ENCODE measurements at regions not wholly inside any gene's neighbourhood (a gene's known extent, or its start where the extent isn't known, plus 50 kb on each side); places are given as distances from the start of the nearest gene placed in this dataset.

DNA sequence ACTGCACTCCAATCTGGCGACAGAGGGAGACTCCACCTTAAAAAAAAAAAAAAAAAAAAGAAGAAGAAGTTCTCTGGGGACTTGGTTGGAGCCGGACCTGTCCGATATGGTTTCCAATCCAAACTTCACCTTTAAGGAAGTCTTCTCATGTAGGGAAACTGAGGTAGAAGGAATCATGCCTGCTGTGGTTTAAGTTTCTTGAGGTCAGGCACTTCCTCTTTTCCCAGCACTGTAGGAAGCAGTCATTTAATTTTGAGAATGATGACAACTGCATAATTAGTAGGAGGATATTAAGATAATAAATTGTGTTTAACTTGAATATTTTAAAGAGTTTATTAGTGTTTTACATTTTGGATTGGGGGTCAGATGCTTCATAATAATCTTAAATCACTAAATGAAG, 62.9 kb downstream of the KCNE4 start:
- Histone ChIP-seq H3K23ac (ENCODE audit: insufficient read length) (no peak overlapping the region), H4K5ac (ENCODE audit: insufficient read length, low read depth, low read length) (no peak overlapping the region), H3K9me3 (ENCODE audit: insufficient read depth in 2 of 2, low read depth in 1 of 2, low read length in 1 of 2) (no peaks in the 10 kb centered on the region), H2AFZ (ENCODE audit: low read length) (no peak overlapping the region), H2BK120ac (replicated peaks; ENCODE audit: low read depth, low read length) (no peak overlapping the region), H3K56ac (replicated peaks; ENCODE audit: insufficient read length, low read depth, low read length) (no peak overlapping the region), H3K27me3 (replicated peaks in 1 of 4; ENCODE audit: control insufficient read depth in 3 of 4, extremely low read depth in 1 of 4, insufficient read depth in 3 of 4, low read length in 3 of 4) (no peaks in the 10 kb centered on the region), H3K4me2 (ENCODE audit: insufficient read depth in 1 of 2, low read depth in 2 of 2, low read length in 2 of 2) (no peak overlapping the region), H4K91ac (replicated peaks; ENCODE audit: insufficient read length, low read length) (no peak overlapping the region), H2AK5ac (ENCODE audit: low read depth, low read length) (no peak overlapping the region), H2BK12ac (ENCODE audit: low read depth, low read length) (no peak overlapping the region), H2BK15ac (ENCODE audit: low read length) (no peak overlapping the region), H3K23me2 (ENCODE audit: low read depth, low read length) (no peaks in the 10 kb centered on the region), H3K4me1 (replicated peaks in 1 of 4; ENCODE audit: control insufficient read depth in 3 of 4, insufficient read depth in 4 of 4, low read length in 3 of 4) (no peaks in the 10 kb centered on the region), H3K79me1 (ENCODE audit: low read depth, low read length) (no peaks in the 10 kb centered on the region), H4K20me1 (replicated peaks in 1 of 2; ENCODE audit: control insufficient read depth in 1 of 2, insufficient read depth in 2 of 2, low read length in 2 of 2) (no peaks in the 10 kb centered on the region), H2BK20ac (ENCODE audit: low read length) (no peak overlapping the region), H4K8ac (ENCODE audit: extremely low read depth, insufficient read depth, low read length) (no peak overlapping the region), H3K18ac (ENCODE audit: extremely low read depth, low read length) (no peak overlapping the region), H3K4ac (replicated peaks; ENCODE audit: insufficient read length, low read depth, low read length) (no peak overlapping the region), H2BK5ac (ENCODE audit: low read depth, low read length) (no peak overlapping the region), H3K79me2 (ENCODE audit: control insufficient read depth in 1 of 2, insufficient read depth in 2 of 2, low read length in 2 of 2) (no peaks in the 10 kb centered on the region), H3K14ac (ENCODE audit: insufficient read length) (no peak overlapping the region), H3K27ac (ENCODE audit: low read depth, low read length) (no peak overlapping the region), H3K9ac (replicated peaks in 1 of 4; ENCODE audit: extremely low read depth in 1 of 4, low read depth in 3 of 4, low read length in 3 of 4) (no peak overlapping the region), H3K36me3 (ENCODE audit: control insufficient read depth in 2 of 4, insufficient read depth in 4 of 4, low read length in 3 of 4) (no peaks in the 10 kb centered on the region), H3K4me3 (ENCODE audit: extremely low read depth in 1 of 4, insufficient read depth in 2 of 4, low read depth in 3 of 4, low read length in 4 of 4) (no peak overlapping the region)
- ChIA-PET POLR2A (ENCODE audit: partially characterized antibody) (no interaction called here), CTCF (ENCODE audit: partially characterized antibody) (no interaction called here)
- DNase-seq (ENCODE audit: low read depth in 1 of 2, low spot score in 2 of 2) = no peak
- no peak for FAIRE-seq
- no peak for TF ChIP-seq GTF2F1 (IDR thresholded peaks at IDR 0.05; ENCODE audit: borderline replicate concordance, low read depth, low read length)
- TF ChIP-seq RXRA (IDR thresholded peaks at IDR 0.05; ENCODE audit: insufficient read depth, low read depth, low read length) = no peak
- TF ChIP-seq, protein P1, sequence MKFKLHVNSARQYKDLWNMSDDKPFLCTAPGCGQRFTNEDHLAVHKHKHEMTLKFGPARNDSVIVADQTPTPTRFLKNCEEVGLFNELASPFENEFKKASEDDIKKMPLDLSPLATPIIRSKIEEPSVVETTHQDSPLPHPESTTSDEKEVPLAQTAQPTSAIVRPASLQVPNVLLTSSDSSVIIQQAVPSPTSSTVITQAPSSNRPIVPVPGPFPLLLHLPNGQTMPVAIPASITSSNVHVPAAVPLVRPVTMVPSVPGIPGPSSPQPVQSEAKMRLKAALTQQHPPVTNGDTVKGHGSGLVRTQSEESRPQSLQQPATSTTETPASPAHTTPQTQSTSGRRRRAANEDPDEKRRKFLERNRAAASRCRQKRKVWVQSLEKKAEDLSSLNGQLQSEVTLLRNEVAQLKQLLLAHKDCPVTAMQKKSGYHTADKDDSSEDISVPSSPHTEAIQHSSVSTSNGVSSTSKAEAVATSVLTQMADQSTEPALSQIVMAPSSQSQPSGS (IDR thresholded peaks at IDR 0.05; ENCODE audit: low read length) = no peak
- no peak for TF ChIP-seq BACH1 (IDR thresholded peaks at IDR 0.05; ENCODE audit: low read length)
- no peak for TF ChIP-seq POLR2AphosphoS5 (IDR thresholded peaks at IDR 0.05; ENCODE audit: low read depth, low read length)
- TF ChIP-seq SIRT6 (IDR thresholded peaks at IDR 0.05; ENCODE audit: low read length) = no peak
- TF ChIP-seq SP2 (IDR thresholded peaks at IDR 0.05; ENCODE audit: low read length) = no peak
- TF ChIP-seq EGR1 (IDR thresholded peaks at IDR 0.05; ENCODE audit: borderline replicate concordance, low read depth, low read length) = no peak
- no peak for TF ChIP-seq FOSL1 (IDR thresholded peaks at IDR 0.05; ENCODE audit: insufficient read depth, low read depth, low read length)
- WGBS, 2 experiments (ENCODE audit: extremely low coverage in 1 of 2, insufficient coverage in 1 of 2, insufficient read length in 1 of 2, insufficient replicate concordance in 2 of 2, low coverage in 1 of 2, low lambda C conversion rate in 2 of 2, missing lambda C conversion rate in 1 of 2) = 88% methylated on average over 2 of the region's 3 CpGs; no CpG with 5 or more reads in 1 of the 2 experiments

Data from H1 (cell line).